ENCODE measurements at regions not wholly inside any gene's neighbourhood (a gene's known extent, or its start where the extent isn't known, plus 50 kb on each side); places are given as distances from the start of the nearest gene placed in this dataset.
"Not testable (repeated sequence)": the region's sequence is repeated elsewhere in the genome, so short reads cannot be mapped to it uniquely, and the experiment has no call there.

DNA sequence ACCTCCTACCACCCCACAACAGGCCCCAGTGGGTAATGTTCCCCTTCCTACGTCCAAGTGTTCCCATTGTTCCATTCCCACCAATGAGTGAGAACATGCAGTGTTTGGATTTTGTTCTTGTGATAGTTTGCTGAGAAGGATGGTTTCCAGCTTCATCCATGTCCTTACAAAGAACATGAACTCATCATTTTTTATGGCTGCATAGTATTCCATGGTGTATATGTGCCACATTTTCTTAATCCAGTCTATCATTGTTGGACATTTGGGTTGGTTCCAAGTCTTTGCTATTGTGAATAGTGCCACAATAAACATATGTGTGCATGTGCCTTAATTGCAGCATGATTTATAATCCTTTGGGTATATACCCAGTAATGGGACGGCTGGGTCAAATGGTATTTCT lies 81.6 kb downstream of the P2RY10 start:
- DNase-seq = not testable (repeated sequence)

GRCh38 chrX:79035421-79035820 lies 90.2 kb downstream of the P2RY10 start:
- no peak for DNase-seq

DNA sequence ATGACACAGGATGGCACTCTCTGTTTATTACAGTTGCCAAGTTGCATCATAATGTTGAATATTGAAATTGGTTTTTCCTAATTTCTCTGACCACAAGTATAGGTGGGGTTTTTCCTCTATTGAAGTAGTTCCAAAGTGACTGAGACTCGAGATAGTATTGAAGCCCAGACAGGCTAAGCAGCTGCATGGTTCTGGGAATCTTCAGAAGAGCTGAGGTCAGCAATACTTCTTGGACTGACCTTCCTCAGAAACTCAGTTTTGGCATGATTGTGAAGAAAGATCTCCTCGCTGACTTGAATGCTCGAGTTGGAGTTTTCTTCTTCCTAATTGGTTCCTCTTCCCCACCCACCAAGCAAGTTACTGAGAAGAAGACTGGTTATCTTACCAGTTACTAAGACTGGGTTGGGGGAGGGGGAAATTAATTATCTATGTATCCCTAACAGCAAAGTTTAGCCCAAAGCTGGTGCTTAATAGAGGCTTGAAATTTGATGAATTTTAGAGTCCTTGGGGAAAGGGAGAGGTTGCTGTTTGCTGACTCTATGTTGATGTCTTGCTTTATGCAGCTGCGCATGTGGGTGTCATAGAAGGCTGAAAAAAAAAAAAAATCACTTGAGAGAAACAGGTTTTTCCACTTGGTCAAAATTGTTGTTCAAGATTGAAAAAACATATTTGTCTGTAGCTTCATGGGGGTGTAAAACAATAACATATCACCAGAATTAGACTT lies 91.1 kb downstream of the P2RY10 start:
- no peak for DNase-seq

DNA sequence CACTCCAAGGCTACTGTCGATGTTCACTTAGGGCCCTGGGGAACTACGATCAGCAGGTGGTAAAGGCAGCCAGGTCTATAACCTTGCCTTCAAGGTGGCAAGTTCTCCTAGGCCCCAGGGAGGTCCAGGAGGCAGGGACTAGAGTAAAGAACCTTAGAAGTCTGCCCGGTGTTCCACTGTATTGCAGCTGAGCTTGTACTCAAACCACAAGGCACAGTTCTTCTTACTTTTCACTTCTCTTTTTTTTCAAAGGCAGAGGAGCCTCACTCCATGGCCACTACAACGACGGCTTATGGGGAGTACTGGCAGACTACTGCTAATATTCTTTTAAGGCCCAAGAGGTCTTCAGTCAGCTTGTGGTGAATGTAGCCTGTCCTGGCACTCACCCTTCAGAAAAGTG lies 78.8 kb upstream of the GPR174 start:
- no peak for DNase-seq

- no peak for DNase-seq
Measured at GRCh38 chrX:79078114-79078513, 66.4 kb upstream of the GPR174 start.

DNA sequence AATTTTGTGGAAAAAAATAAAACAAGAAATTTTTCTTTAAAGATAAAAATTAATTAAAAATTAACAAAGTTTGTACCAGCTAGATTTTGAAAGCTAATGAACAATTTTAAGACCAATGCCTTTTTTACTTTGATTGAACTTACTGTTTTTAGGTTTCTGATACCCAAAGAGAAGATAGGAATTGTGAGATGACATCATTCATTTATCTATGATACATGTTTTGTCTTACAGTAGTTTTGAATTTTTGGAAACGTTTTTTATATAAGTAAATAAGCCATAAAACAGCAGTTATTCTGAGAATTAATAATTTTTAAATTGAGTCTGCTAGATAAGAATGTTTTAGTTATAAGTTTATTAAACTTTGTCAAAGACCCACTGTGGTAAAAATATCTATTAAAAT lies 65.0 kb upstream of the GPR174 start:
- DNase-seq = no peak

GRCh38 chrX:79080141-79080540 lies 64.3 kb upstream of the GPR174 start:
- no peak for DNase-seq

DNA sequence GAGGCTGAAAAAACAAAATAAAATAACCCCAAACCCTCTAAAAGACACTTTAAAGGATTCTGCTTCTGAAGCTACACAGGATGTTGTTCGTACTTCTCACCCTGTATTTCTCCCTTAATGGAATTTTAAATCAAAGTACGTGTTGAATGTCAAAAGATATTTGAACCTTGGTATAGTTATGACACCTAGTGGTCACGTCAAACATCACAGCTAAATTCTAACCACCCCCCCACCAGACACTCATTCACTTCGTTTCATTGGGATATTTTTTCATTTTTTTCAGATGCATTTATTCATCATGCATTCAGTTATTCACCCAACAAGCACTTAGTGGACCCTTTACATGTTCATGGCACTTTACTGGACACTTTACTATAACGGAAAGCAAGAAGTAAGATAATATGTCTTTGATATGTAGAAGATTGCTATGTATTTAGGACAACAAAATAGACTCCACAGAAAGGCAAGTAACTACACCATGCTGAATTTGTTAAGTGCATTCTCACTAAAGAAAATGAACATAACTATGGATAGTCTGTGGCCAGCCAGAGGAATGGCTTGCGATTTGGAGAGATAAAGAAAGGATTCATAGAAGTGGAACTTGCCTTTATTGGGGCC lies 62.5 kb upstream of the GPR174 start:
- peak; percentile 32 for DNase-seq

DNA sequence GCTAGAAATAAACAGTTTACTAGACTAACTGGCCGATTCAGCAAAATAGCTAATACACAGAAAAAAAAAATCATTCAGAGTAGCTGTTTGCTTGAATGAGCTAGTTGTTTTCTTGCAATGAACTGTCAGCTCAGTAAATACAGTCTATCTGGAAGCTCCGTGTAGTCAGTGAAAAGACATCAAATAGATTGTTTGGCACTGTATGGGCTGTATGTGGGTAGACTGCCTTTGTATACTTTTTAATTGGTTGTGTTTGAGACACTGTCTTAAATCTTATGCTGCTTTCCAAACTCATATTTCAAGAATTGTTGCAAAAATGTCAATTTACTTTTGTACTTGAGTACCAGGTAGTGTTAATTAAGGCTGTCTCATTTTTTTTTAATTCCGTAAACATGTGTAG lies 61.6 kb upstream of the GPR174 start:
- DNase-seq = no peak

GRCh38 chrX:79084923-79085322 lies 59.6 kb upstream of the GPR174 start:
- no peak for DNase-seq

- DNase-seq = no peak
Measured at GRCh38 chrX:79089896-79090584, 54.4 kb upstream of the GPR174 start.

DNA sequence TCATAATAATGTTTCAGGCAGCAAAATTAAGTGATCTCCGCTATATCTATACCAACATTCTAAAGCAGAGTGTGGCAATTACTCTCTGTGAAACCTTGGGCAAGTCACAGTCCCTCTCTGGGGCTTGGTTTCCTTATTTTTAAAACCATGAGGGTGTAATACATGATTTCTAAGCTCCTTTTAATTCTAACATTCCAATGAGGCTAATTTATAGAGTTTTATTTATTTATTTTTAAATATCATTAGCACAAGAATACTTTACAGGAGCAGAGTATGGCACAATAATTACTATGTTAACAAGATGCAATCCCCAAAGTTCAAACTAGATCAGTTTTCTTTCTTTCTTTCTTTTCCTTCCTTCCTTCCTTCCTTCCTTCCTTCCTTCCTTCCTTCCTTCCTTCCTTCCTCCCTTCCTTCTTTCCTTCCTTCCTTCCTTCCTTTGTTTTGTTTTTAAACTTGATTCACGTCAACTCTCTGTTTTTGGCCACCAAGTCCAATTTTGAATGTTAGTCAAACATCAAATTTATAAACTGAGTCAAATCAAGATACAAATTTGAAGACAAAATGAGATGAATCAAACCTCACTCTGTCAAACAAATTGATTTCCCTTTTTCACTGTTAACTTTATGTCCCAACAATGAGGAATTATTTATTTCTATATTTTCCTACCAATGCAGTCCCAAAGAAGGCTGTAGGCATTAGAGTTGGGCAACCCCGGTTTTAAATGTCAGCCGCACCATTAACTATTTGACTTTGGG lies 50.2 kb upstream of the GPR174 start:
- DNase-seq = no peak
